HCT116 (cell line): ENCODE measurements at regions not wholly inside any gene's neighbourhood (a gene's known extent, or its start where the extent isn't known, plus 50 kb on each side); places are given as distances from the start of the nearest gene placed in this dataset.

Source experiments
- ATAC-seq: fragments of 200-7000 bp; cut with Tn5 transposase; 2 replicates; pipeline ENCODE4 v1.9.1; 2020; ENCODE audit warnings: mild to moderate bottlenecking, moderate library complexity
- BruUV-seq: library from RNA; stranded (reverse); fragments of 400-500 nt; replicated peaks from 2 replicates; lab custom pipeline; 2021; lab: Mats Ljungman, UMichigan
- CTCF ChIA-PET: fragments of 300-600 bp; sonication (Branson Sonifier 250); formaldehyde crosslinking; loops from one replicate; lab custom pipeline; 2021; ENCODE audit warnings: antibody characterized with exemption; lab: Charles Lee
- POLR2A ChIA-PET: fragments of 300-600, 350-600 bp; sonication (Branson Sonifier 250); formaldehyde crosslinking; loops from one replicate; lab custom pipeline; 2021; ENCODE audit warnings: antibody characterized with exemption; lab: Charles Lee
- RAD21 ChIA-PET, 2 experiments: fragments of 300-600 bp; sonication (Branson Sonifier 250); formaldehyde crosslinking; loops; one replicate each; lab custom pipeline; 2023; ENCODE audit warnings: low total read pairs in 2 of 2; ENCODE audit not compliant: uncharacterized antibody in 2 of 2, unreplicated experiment in 2 of 2, low non-redundant PET in 1 of 2; lab: Charles Lee
- DNase-seq: peaks from one replicate; pipeline ENCODE4 v3.0.0-alpha.2; 2010; ENCODE audit warnings: low read depth, low spot score
- H2AFZ ChIP-seq: fragments of 200-600 bp; shearing (Covaris generic), sonication (generic); 2 replicates; pipeline ENCODE4 v1.6.1; 2017; ENCODE audit warnings: low read depth, mixed run types, mixed read lengths, antibody characterized with exemption, low read length; ENCODE audit not compliant: poor library complexity, severe bottlenecking
- H3K27ac ChIP-seq: 2 replicates; pipeline ENCODE4 v1.5.1; 2012; ENCODE audit warnings: low read depth, low read length
- H3K27me3 ChIP-seq: fragments of 200-600 bp; sonication (generic); 2 replicates; pipeline ENCODE4 v1.6.1; 2016; ENCODE audit warnings: mixed run types, low read length, mixed read lengths; ENCODE audit not compliant: insufficient read depth
- H3K36me3 ChIP-seq, 2 experiments: fragments of 200-500 bp in 1 of 2; fragments of 200-600 bp in 1 of 2; sonication (Bioruptor generic) in 1 of 2; sonication (generic) in 1 of 2; 2 replicates each; pipeline versions ENCODE4 v1.5.1 to v1.6.1; 2014 to 2016; ENCODE audit warnings: low read length in 2 of 2, inconsistent platforms in 1 of 2, mixed read lengths in 1 of 2, mixed run types in 1 of 2; ENCODE audit not compliant: insufficient read depth in 2 of 2, control insufficient read depth in 1 of 2
- H3K4me1 ChIP-seq, 2 experiments: fragments of 200-600 bp in 1 of 2; sonication (generic) in 1 of 2; 2 replicates each; pipeline versions ENCODE4 v1.5.1 to v1.6.1; 2012 to 2017; ENCODE audit warnings: low read length in 2 of 2, inconsistent platforms in 1 of 2, mild to moderate bottlenecking in 1 of 2, mixed read lengths in 1 of 2, mixed run types in 1 of 2, moderate library complexity in 1 of 2; ENCODE audit not compliant: insufficient read depth in 2 of 2, control insufficient read depth in 1 of 2
- H3K4me2 ChIP-seq: fragments of 200-600 bp; sonication (generic); 2 replicates; pipeline ENCODE4 v1.6.1; 2017; ENCODE audit warnings: mixed run types, low read length, mixed read lengths
- H3K4me3 ChIP-seq, 2 experiments: fragments of 200-600 bp in 1 of 2; sonication (generic) in 1 of 2; replicated peaks in 1 of 2; 2 replicates each; pipeline ENCODE4 v1.5.1; 2011 to 2016; ENCODE audit warnings: low read length in 2 of 2, control low read depth in 1 of 2, low read depth in 1 of 2, mild to moderate bottlenecking in 1 of 2, mixed read lengths in 1 of 2, mixed run types in 1 of 2
- H3K79me2 ChIP-seq: fragments of 200-600 bp; sonication (generic); 2 replicates; pipeline ENCODE4 v1.6.1; 2017; ENCODE audit warnings: mild to moderate bottlenecking, mixed run types, low read length, moderate library complexity, mixed read lengths; ENCODE audit not compliant: insufficient read depth
- H3K9ac ChIP-seq: fragments of 200-600 bp; sonication (generic); 2 replicates; pipeline ENCODE4 v1.6.1; 2016; ENCODE audit warnings: low read length, mixed read lengths
- H3K9me2 ChIP-seq: fragments of 200-600 bp; sonication (generic), shearing (Covaris generic); 2 replicates; pipeline ENCODE4 v1.6.1; 2017; ENCODE audit warnings: mixed run types, mild to moderate bottlenecking, moderate library complexity; ENCODE audit not compliant: insufficient read depth
- H3K9me3 ChIP-seq, 2 experiments: fragments of 200-500 bp in 1 of 2; fragments of 200-600 bp in 1 of 2; sonication (Bioruptor generic) in 1 of 2; sonication (generic) in 1 of 2; 2 replicates each; pipeline ENCODE4 v1.6.1; 2014 to 2017; ENCODE audit warnings: low read length in 2 of 2, mixed read lengths in 2 of 2, inconsistent platforms in 1 of 2, low read depth in 1 of 2, mild to moderate bottlenecking in 1 of 2, mixed run types in 1 of 2, moderate library complexity in 1 of 2; ENCODE audit not compliant: control insufficient read depth in 1 of 2, insufficient read depth in 1 of 2
- H4K20me1 ChIP-seq: fragments of 200-600 bp; sonication (generic), shearing (Covaris generic); 2 replicates; pipeline ENCODE4 v1.6.1; 2017; ENCODE audit warnings: mixed run types, mild to moderate bottlenecking, moderate library complexity; ENCODE audit not compliant: insufficient read depth
- ATF3 ChIP-seq: IDR thresholded peaks from 2 replicates; pipeline ENCODE4 v1.6.1; 2012
- EZH2 ChIP-seq: fragments of 200-600 bp; sonication (generic); IDR thresholded peaks from 2 replicates; pipeline ENCODE4 v1.6.1; 2017; ENCODE audit warnings: antibody characterized with exemption, mixed run types
- EZH2phosphoT487 ChIP-seq: fragments of 200-600 bp; IDR thresholded peaks from 2 replicates; pipeline ENCODE4 v1.6.1; 2018; ENCODE audit warnings: antibody characterized with exemption, borderline replicate concordance
- MAX ChIP-seq: IDR thresholded peaks from 2 replicates; pipeline ENCODE4 v1.6.1; 2012
- POLR2AphosphoS5 ChIP-seq: IDR thresholded peaks from 2 replicates; pipeline ENCODE4 v1.6.1; 2011; ENCODE audit warnings: mild to moderate bottlenecking, low read depth, low read length, moderate library complexity
- REST ChIP-seq: IDR thresholded peaks from 2 replicates; pipeline ENCODE4 v1.6.1; 2012; ENCODE audit warnings: low read depth
- SP1 ChIP-seq: IDR thresholded peaks from 2 replicates; pipeline ENCODE4 v1.6.1; 2012; ENCODE audit warnings: low read depth
- ZFX ChIP-seq: fragments of 450-650 bp; IDR thresholded peaks from 2 replicates; pipeline ENCODE4 v1.6.1; 2017
- ZNF274 ChIP-seq: fragments of 200-500 bp; sonication (Bioruptor generic); IDR thresholded peaks from 2 replicates; pipeline ENCODE4 v1.6.1; 2014; ENCODE audit warnings: mild to moderate bottlenecking, low read depth, low read length, inconsistent platforms
- intact Hi-C: fragments of 100-400 bp; cut with micrococcal nuclease; formaldehyde crosslinking; loops from 2 replicates; pipeline ENCODE4 v1.10.0; 2022

DNA sequence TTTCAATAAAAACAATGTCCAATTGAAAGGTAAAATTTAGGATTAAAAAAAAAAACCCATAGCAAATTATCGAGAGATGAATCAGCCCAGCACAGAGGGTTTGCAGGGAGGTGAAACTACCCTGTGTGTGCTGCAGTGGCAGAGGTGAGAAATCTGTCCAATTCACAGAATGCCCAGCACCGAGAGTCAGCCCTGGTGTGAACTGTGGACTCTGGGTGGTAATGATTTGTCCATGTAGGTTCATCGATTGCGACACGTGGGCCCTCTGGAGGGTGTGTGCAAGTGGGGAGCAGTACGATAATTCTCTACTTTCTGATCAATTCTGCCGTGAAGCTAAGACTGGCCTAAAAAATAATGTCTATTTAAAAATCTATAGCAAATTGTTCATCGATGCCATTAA, 94.5 kb upstream of the PFKP start:
- Histone ChIP-seq H3K9me3 (no peaks in the 10 kb centered on the region), H3K27ac (no peak overlapping the region), H2AFZ (no peak overlapping the region), H3K27me3 (no peaks in the 10 kb centered on the region), H3K9me2 (no peaks in the 10 kb centered on the region), H3K9ac (no peak overlapping the region), H3K4me1 (no peaks in the 10 kb centered on the region), H3K4me2 (no peak overlapping the region), H3K4me3 (no peak overlapping the region), H4K20me1 (no peaks in the 10 kb centered on the region), H3K79me2 (no peaks in the 10 kb centered on the region), H3K36me3 (no peaks in the 10 kb centered on the region)
- TF ChIP-seq MAX = no peak
- no peak for TF ChIP-seq ATF3
- TF ChIP-seq POLR2AphosphoS5 = no peak
- no peak for TF ChIP-seq EZH2
- no peak for TF ChIP-seq ZFX
- TF ChIP-seq EZH2phosphoT487 = no peak
- no peak for TF ChIP-seq REST
- no peak for TF ChIP-seq SP1
- no peak for TF ChIP-seq ZNF274
- DNase-seq (no peak), ATAC-seq (no peak)
- ChIA-PET POLR2A (no interaction called here), RAD21 (no interaction called here), CTCF (no interaction called here)
- intact Hi-C loops = no loop called here
- no TSS peak for BruUV-seq
